GM12878 (cell line): ENCODE measurements at regions not wholly inside any gene's neighbourhood (a gene's known extent, or its start where the extent isn't known, plus 50 kb on each side); places are given as distances from the start of the nearest gene placed in this dataset.

Experiments
- ATAC-seq: fragments of 200-7000 bp; cut with Tn5 transposase; 3 replicates; pipeline ENCODE4 v1.9.1; 2020; ENCODE audit warnings: mild to moderate bottlenecking, moderate library complexity
- BruUV-seq: library from RNA; stranded (reverse); fragments of 400-500 nt; replicated peaks from 2 replicates; lab custom pipeline; 2021; lab: Mats Ljungman, UMichigan
- CTCF ChIA-PET: fragments of 300-600 bp; sonication (Branson Sonifier 250); formaldehyde crosslinking; extraction: SDS; loops from one replicate; lab custom pipeline; 2021; ENCODE audit warnings: inconsistent platforms; lab: Yijun Ruan, JAX
- POLR2A ChIA-PET: fragments of 350-600 bp; formaldehyde crosslinking; extraction: SDS; loops from one replicate; lab custom pipeline; 2021; ENCODE audit warnings: inconsistent platforms; lab: Charles Lee
- RAD21 ChIA-PET: fragments of 300-600 bp; sonication (Branson Sonifier 250); formaldehyde crosslinking; loops from one replicate; lab custom pipeline; 2023; ENCODE audit warnings: antibody characterized with exemption; ENCODE audit not compliant: unreplicated experiment; lab: Charles Lee
- SMC1A ChIA-PET: fragments of 300-600 bp; sonication (Branson Sonifier 250); formaldehyde crosslinking; loops from one replicate; lab custom pipeline; 2023; ENCODE audit not compliant: unreplicated experiment, uncharacterized antibody; lab: Charles Lee
- DNase-seq: peaks from one replicate; pipeline ENCODE4 v3.0.0-alpha.2; 2011; ENCODE audit warnings: low read depth, low spot score
- FAIRE-seq: peaks from 3 replicates; lab custom pipeline; 2011; peaks lifted over from hg19 to GRCh38; lab: Jason Lieb, UNC
- H2AFZ ChIP-seq: 2 replicates; pipeline ENCODE4 v1.6.0; 2011; ENCODE audit warnings: low read depth, low read length, control low read depth; ENCODE audit not compliant: control insufficient read depth
- H3K27ac ChIP-seq: 2 replicates; pipeline ENCODE4 v1.5.1; 2011; ENCODE audit warnings: control low read depth; ENCODE audit not compliant: control insufficient read depth, insufficient read depth
- H3K27me3 ChIP-seq, 2 experiments: replicated peaks in 1 of 2; 2 replicates each; pipeline versions ENCODE4 v1.6.0 to v1.6.1; 2011; ENCODE audit warnings: low read length in 1 of 2; ENCODE audit not compliant: control insufficient read depth in 2 of 2, insufficient read depth in 2 of 2
- H3K36me3 ChIP-seq, 2 experiments: 2 replicates each; pipeline ENCODE4 v1.5.1; 2011; ENCODE audit warnings: low read length in 1 of 2; ENCODE audit not compliant: control insufficient read depth in 2 of 2, insufficient read depth in 2 of 2
- H3K4me1 ChIP-seq: 2 replicates; pipeline ENCODE4 v1.6.1; 2011; ENCODE audit warnings: mild to moderate bottlenecking, low read length, moderate library complexity, mixed read lengths; ENCODE audit not compliant: control insufficient read depth, insufficient read depth
- H3K4me2 ChIP-seq: 2 replicates; pipeline ENCODE4 v1.6.0; 2011; ENCODE audit warnings: control low read depth; ENCODE audit not compliant: control insufficient read depth, insufficient read depth
- H3K4me3 ChIP-seq: fragments of 200-600 bp; sonication (generic); 2 replicates; pipeline ENCODE4 v1.5.1; 2016
- H3K79me2 ChIP-seq: 2 replicates; pipeline ENCODE4 v1.6.0; 2011; ENCODE audit warnings: low read length; ENCODE audit not compliant: control insufficient read depth, insufficient read depth
- H3K9ac ChIP-seq: 2 replicates; pipeline ENCODE4 v1.8.0; 2011; ENCODE audit warnings: low read length, control low read depth, mixed read lengths; ENCODE audit not compliant: control insufficient read depth, insufficient read depth
- H3K9me3 ChIP-seq: replicated peaks from 3 replicates; pipeline ENCODE4 v1.5.1; 2011; ENCODE audit warnings: mild to moderate bottlenecking, low read length; ENCODE audit not compliant: control insufficient read depth, insufficient read depth
- H4K20me1 ChIP-seq: 2 replicates; pipeline ENCODE4 v1.6.0; 2011; ENCODE audit not compliant: control insufficient read depth, insufficient read depth
- MYB ChIP-seq: fragments of 150-350 bp; IDR thresholded peaks from 2 replicates; pipeline ENCODE4 v1.6.1; 2014; ENCODE audit warnings: mild to moderate bottlenecking, low read depth, low read length, borderline replicate concordance
- POLR2A ChIP-seq: IDR thresholded peaks from 2 replicates; pipeline ENCODE4 v1.6.1; 2011; ENCODE audit warnings: low read depth, mild to moderate bottlenecking, low read length
- RELA ChIP-seq: fragments of 450-650 bp; IDR thresholded peaks from 2 replicates; pipeline ENCODE4 v1.8.0; 2014; ENCODE audit warnings: borderline replicate concordance; ENCODE audit not compliant: partially characterized antibody
- SUPT20H ChIP-seq: IDR thresholded peaks from 2 replicates; pipeline ENCODE4 v1.6.1; 2011; ENCODE audit warnings: low read depth, mild to moderate bottlenecking, low read length, moderate library complexity, borderline replicate concordance; ENCODE audit not compliant: control insufficient read depth
- ZNF592 ChIP-seq: fragments of 450-650 bp; IDR thresholded peaks from 2 replicates; pipeline ENCODE4 v1.6.1; 2017; ENCODE audit warnings: mild to moderate bottlenecking, moderate library complexity
- WGBS: methylation state at CpG from one replicate; pipeline ENCODE4 v1.1.6; 2016; ENCODE audit warnings: low lambda C conversion rate; ENCODE audit not compliant: insufficient replicate concordance, insufficient coverage; ENCODE audit errors: missing lambda C conversion rate; 5-methylcytosine and 5-hydroxymethylcytosine counted together
- in situ Hi-C: fragments of 300-500 bp; cut with MboI; formaldehyde crosslinking; loops from 9 replicates; pipeline ENCODE4 v1.14.3; 2018; ENCODE audit warnings: mixed read lengths
- intact Hi-C: fragments of 100-400 bp; cut with micrococcal nuclease; formaldehyde crosslinking; loops from one replicate; pipeline ENCODE4 v1.14.2; 2022; ENCODE audit not compliant: unreplicated experiment
- TF ChIP-seq, protein P1 (sequence below): IDR thresholded peaks from 2 replicates; pipeline ENCODE4 v1.6.1; 2012; ENCODE audit warnings: low read depth, low read length, improper control_type of control experiment

- no peak for TF ChIP-seq ZNF592
Measured at GRCh38 chr12:58530742-58531062, 389.6 kb downstream of the LRIG3 start (continued).

GRCh38 chr12:58532855-58533608, 387.3 kb downstream of the LRIG3 start:
- 37% methylated on average over 4 of the region's 4 CpGs for WGBS
- in situ Hi-C loops = no loop called here
- Histone ChIP-seq H3K9me3 (no peaks in the 10 kb centered on the region), H3K9ac (no peak overlapping the region), H3K27ac (no peak overlapping the region)
- ATAC-seq = no peak
- no TSS peak for BruUV-seq
- no peak for FAIRE-seq
- POLR2A ChIA-PET = no interaction called here
- TF ChIP-seq SUPT20H (no peak), MYB (no peak), RELA (no peak), POLR2A (no peak)
- TF ChIP-seq, protein P1, sequence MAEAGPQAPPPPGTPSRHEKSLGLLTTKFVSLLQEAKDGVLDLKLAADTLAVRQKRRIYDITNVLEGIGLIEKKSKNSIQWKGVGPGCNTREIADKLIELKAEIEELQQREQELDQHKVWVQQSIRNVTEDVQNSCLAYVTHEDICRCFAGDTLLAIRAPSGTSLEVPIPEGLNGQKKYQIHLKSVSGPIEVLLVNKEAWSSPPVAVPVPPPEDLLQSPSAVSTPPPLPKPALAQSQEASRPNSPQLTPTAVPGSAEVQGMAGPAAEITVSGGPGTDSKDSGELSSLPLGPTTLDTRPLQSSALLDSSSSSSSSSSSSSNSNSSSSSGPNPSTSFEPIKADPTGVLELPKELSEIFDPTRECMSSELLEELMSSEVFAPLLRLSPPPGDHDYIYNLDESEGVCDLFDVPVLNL = no peak
- TF ChIP-seq, all 136 proteins: peak for 0
- ChIA-PET SMC1A (no interaction called here), RAD21 (no interaction called here), CTCF (no interaction called here)
- no peaks in the 10 kb centered on the region for H3K36me3 ChIP-seq
- H4K20me1 ChIP-seq = no peaks in the 10 kb centered on the region
- H3K4me3 ChIP-seq = no peak overlapping the region
- H2AFZ ChIP-seq = no peak overlapping the region
- intact Hi-C loops = no loop called here
- no peaks in the 10 kb centered on the region for H3K27me3 ChIP-seq
- no peak for DNase-seq
- H3K79me2 ChIP-seq = no peaks in the 10 kb centered on the region
- H3K4me1 ChIP-seq = no peaks in the 10 kb centered on the region
- H3K4me2 ChIP-seq = no peak overlapping the region
